22Rv1 (cell line): ENCODE measurements at regions not wholly inside any gene's neighbourhood (a gene's known extent, or its start where the extent isn't known, plus 50 kb on each side); places are given as distances from the start of the nearest gene placed in this dataset.

ENCODE experiments used
- H3K27ac ChIP-seq: fragments of 450-650 bp; 2 replicates; pipeline ENCODE4 v1.5.1; 2017
- ZFX ChIP-seq: fragments of 450-650 bp; IDR thresholded peaks from 2 replicates; pipeline ENCODE4 v1.6.1; 2017; ENCODE audit warnings: antibody characterized with exemption, borderline replicate concordance
- TF ChIP-seq, protein P1 (sequence below): fragments of 450-650 bp; IDR thresholded peaks from 2 replicates; pipeline ENCODE4 v1.5.1; 2017; ENCODE audit warnings: mild to moderate bottlenecking

DNA sequence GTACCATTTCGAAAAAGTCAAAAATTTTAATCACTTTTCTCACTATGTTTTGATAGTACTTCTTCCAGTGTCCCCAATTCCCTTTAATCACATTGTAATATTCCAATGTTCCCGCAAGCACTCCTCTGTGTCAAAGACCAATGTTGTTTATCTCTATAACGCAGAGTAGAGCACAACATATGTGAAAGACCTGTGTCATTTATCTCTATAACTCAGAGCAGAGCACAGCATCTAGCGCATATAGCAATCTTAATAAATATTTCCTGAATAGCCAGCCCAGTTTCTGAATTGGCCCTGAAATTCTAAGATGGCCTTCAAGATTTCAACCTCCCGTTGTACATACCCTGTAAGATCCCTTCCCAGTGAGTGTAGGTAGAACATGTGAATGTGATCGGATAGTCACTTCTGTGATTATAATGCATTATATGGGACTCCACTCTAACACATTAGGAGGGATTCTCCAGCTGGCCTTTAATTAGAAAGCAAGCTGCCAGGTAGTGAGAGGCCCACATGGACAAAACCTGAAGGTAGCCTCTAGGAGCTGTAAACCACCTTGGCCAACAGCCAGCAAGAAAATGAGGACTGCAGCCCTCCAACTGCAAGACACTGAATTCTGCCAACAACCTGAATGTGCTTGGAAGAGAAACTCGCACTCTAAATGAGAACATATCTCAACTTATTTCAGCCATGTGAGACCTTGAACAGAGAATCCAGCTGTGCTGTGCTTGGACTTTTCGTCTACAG, 238.8 kb upstream of the SYT10 start:
- H3K27ac ChIP-seq = no peak overlapping the region
- TF ChIP-seq, protein P1, sequence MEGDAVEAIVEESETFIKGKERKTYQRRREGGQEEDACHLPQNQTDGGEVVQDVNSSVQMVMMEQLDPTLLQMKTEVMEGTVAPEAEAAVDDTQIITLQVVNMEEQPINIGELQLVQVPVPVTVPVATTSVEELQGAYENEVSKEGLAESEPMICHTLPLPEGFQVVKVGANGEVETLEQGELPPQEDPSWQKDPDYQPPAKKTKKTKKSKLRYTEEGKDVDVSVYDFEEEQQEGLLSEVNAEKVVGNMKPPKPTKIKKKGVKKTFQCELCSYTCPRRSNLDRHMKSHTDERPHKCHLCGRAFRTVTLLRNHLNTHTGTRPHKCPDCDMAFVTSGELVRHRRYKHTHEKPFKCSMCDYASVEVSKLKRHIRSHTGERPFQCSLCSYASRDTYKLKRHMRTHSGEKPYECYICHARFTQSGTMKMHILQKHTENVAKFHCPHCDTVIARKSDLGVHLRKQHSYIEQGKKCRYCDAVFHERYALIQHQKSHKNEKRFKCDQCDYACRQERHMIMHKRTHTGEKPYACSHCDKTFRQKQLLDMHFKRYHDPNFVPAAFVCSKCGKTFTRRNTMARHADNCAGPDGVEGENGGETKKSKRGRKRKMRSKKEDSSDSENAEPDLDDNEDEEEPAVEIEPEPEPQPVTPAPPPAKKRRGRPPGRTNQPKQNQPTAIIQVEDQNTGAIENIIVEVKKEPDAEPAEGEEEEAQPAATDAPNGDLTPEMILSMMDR = no peak
- TF ChIP-seq ZFX = no peak

DNA sequence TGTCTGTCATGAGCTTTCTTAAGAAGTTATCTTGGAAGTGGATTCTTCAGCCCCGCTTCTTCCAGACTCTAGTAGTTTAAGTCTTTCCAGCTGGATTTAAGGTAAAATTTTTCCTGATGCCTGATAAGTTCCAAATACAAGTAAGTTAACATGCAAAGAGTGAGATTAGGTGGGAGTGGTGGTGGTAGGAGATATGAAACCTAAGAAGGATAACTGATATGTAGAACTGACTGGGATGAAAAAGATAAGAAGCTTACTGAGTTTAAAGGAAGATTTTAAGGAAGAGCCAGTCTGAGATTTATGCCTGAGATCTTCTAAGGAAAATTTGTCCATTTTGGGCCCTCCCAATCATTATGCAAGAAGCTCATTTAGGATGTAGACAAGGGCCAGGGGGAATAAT, 250.9 kb upstream of the SYT10 start:
- TF ChIP-seq, protein P1 = no peak
- no peak for TF ChIP-seq ZFX
- H3K27ac ChIP-seq = no peak overlapping the region

DNA sequence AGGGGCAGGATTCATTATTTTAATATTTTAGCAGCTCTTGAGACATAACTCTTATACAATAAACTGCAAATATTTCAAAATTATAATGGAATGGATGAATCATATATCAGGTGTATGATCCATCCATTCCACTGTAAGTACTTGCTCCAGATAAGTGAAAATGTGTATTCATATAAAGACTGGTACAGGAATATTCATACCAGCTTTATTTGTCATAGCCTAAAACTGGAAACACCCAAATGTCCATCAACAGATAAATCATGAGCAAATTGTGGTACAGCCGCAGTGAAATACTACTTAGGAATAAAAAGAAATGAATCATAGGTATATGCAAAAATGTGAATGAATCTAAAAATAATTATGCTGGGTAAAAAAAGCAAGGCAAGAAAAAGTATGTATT, 263.6 kb upstream of the SYT10 start:
- TF ChIP-seq ZFX = no peak
- no peak overlapping the region for H3K27ac ChIP-seq

DNA sequence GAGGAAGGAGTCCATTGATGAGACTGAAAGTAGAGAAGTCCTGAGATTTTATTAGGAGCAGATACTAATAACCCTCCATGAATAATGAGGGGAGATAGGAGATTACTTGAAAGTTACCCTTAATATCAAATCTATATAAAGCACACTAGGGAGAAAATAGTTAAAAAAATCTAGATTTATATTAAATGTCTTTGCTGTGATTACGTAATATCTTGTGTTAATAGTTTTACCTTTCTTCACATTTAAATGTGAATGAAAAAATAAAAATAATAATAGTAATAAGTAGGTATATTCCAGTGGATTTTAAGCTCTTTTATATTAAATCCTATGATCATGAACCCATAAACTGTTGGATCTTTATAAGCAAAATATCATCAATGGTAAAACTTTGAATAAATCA, 267.3 kb upstream of the SYT10 start:
- no peak for TF ChIP-seq ZFX
- TF ChIP-seq, protein P1 = no peak
- no peak overlapping the region for H3K27ac ChIP-seq

DNA sequence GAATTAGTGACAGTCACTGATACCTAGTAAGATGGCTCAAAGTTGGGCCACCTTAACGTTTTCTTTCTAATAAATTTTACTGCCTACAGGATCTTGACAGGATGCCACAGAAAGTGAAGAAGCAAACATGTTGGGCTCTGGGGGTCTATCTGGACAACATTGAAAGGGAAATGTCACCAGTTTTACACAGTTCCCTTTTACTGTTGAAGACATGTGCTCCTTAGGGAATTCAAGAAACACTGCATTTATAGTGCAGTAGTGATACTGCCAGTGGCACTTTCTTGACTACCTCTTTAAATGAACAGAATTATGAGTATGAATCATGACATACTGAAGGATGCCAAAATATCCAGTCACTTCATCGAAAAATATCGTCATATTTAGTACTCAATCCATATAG, 269.3 kb upstream of the SYT10 start:
- TF ChIP-seq ZFX = no peak
- TF ChIP-seq, protein P1 = no peak
- H3K27ac ChIP-seq = no peak overlapping the region

DNA sequence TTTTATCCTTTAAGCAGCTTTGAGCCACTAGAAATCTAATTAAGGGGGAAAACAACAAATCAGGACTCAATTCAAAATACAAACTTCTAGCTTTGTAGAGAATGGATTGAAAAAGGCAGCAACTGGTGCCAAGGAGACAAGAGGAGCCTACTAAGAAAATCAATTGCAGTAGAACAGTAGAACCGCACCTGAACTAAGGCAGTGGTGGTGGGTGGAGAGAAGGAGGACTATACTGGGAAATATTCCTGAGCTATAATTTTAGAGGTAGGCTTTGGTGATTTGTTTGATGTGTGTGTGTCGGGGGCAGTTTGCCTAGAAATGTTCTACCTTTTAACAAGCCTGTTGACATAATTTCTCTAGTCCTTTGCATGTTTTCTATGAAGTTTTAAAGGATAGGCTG, 270.9 kb upstream of the SYT10 start:
- H3K27ac ChIP-seq = no peak overlapping the region
- no peak for TF ChIP-seq ZFX
- TF ChIP-seq, protein P1 = no peak

DNA sequence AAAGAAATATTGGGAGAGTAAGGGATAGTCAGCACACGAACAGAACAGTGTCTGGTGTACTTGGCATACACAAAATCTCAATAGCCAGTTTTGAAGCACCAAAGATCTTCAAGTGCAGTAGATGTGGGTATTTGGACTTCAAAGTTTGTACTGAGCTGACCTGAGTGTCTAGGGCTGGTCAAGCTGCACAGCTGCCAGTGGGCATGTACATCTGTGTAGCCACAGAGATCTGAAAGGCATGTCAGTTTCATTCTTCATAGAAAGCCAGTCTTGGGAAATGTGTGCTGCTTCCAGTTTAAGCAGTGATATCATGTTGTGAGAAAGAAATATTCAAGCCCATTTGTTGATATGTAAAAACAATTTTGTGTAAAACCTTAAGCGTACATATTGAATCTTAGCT, 279.0 kb upstream of the SYT10 start:
- no peak overlapping the region for H3K27ac ChIP-seq
- TF ChIP-seq ZFX = no peak
- TF ChIP-seq, protein P1 = no peak

DNA sequence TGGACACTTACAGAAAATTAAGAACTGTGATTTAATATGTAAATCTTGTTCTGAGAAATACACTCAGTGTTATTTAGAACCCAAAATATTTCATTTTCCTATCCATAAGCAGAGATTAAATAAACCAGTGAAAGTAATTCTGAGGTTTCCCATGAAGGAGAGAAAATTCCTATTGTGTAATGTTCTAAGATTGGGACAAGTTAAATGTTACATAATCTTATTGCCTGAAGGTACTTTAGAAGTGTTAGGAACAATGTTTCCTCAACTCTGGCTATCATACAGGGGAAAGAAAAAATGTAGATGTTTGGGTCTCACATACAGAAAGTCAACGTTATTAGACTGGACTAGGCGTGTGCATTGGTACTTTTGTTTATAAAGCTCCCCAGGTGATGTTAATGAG, 281.9 kb upstream of the SYT10 start:
- TF ChIP-seq, protein P1 = no peak
- TF ChIP-seq ZFX = no peak

More for the DNA sequence above, 281.9 kb upstream of the SYT10 start:
- H3K27ac ChIP-seq = no peak overlapping the region
